Stimulated activated memory B cell treated with anti-CD40 and anti-IgM and Interleukin-4, amounts not matched to agents 10 μg/mL and 1 μg/mL and 100 μg/mL, for 72 hours (primary cell): ENCODE measurements at regions not wholly inside any gene's neighbourhood (a gene's known extent, or its start where the extent isn't known, plus 50 kb on each side); places are given as distances from the start of the nearest gene placed in this dataset.

ENCODE experiments used
- ATAC-seq: fragments of 150-1000 bp; cut with Tn5 transposase; 2 replicates; pipeline ENCODE4 v1.10.0; 2021
- H3K27ac Mint-ChIP-seq: one replicate; pipeline ENCODE4 v1.8.0; 2022; ENCODE audit warnings: mild to moderate bottlenecking, mixed read lengths
- H3K27me3 Mint-ChIP-seq: one replicate; pipeline ENCODE4 v1.8.0; 2022; ENCODE audit warnings: mixed read lengths
- H3K36me3 Mint-ChIP-seq: one replicate; pipeline ENCODE4 v1.8.0; 2022; ENCODE audit warnings: mixed read lengths
- H3K4me1 Mint-ChIP-seq: one replicate; pipeline ENCODE4 v1.8.0; 2022; ENCODE audit warnings: mixed read lengths
- H3K4me3 Mint-ChIP-seq: one replicate; pipeline ENCODE4 v1.8.0; 2022; ENCODE audit warnings: mild to moderate bottlenecking, moderate library complexity, mixed read lengths
- H3K9me3 Mint-ChIP-seq: one replicate; pipeline ENCODE4 v1.8.0; 2022; ENCODE audit warnings: mixed read lengths

- no peaks in the 10 kb centered on the region for H3K4me1 Mint-ChIP-seq
- H3K27ac Mint-ChIP-seq: no peak overlapping the region
- H3K4me3 Mint-ChIP-seq: no peak overlapping the region
- no peaks in the 10 kb centered on the region for H3K36me3 Mint-ChIP-seq
- peaks cover 6% of the 10 kb centered on the region for H3K9me3 Mint-ChIP-seq
- no peak for ATAC-seq
- no peaks in the 10 kb centered on the region for H3K27me3 Mint-ChIP-seq
Measured at GRCh38 chr21:16711757-16712156, 801.1 kb upstream of the CXADR start.

- Mint-ChIP-seq H3K27ac (no peak overlapping the region), H3K4me3 (no peak overlapping the region), H3K4me1 (no peaks in the 10 kb centered on the region), H3K9me3 (peaks cover 8% of the 10 kb centered on the region), H3K27me3 (no peaks in the 10 kb centered on the region), H3K36me3 (no peaks in the 10 kb centered on the region)
- ATAC-seq: no peak
Measured at GRCh38 chr21:16713331-16714117, 799.3 kb upstream of the CXADR start.

GRCh38 chr21:16740511-16740910 is 772.3 kb upstream of the CXADR start:
- H3K4me3 Mint-ChIP-seq: no peak overlapping the region
- H3K9me3 Mint-ChIP-seq: no peaks in the 10 kb centered on the region
- ATAC-seq: no peak

GRCh38 chr21:16741141-16741665 is 771.6 kb upstream of the CXADR start:
- H3K27ac Mint-ChIP-seq: no peak overlapping the region

More at GRCh38 chr21:16740511-16740910, 772.3 kb upstream of the CXADR start:
- no peaks in the 10 kb centered on the region for H3K36me3 Mint-ChIP-seq
- no peaks in the 10 kb centered on the region for H3K4me1 Mint-ChIP-seq
- H3K27ac Mint-ChIP-seq: no peak overlapping the region
- H3K27me3 Mint-ChIP-seq: no peaks in the 10 kb centered on the region

GRCh38 chr21:16742131-16742641 is 770.7 kb upstream of the CXADR start:
- no peak overlapping the region for H3K4me3 Mint-ChIP-seq
- H3K4me1 Mint-ChIP-seq: no peaks in the 10 kb centered on the region
- H3K9me3 Mint-ChIP-seq: no peaks in the 10 kb centered on the region
- H3K27ac Mint-ChIP-seq: no peak overlapping the region
- ATAC-seq: no peak
- no peaks in the 10 kb centered on the region for H3K27me3 Mint-ChIP-seq
- H3K36me3 Mint-ChIP-seq: no peaks in the 10 kb centered on the region

More at GRCh38 chr21:16741141-16741665, 771.6 kb upstream of the CXADR start:
- Mint-ChIP-seq H3K27me3 (no peaks in the 10 kb centered on the region), H3K4me1 (no peaks in the 10 kb centered on the region), H3K36me3 (no peaks in the 10 kb centered on the region), H3K4me3 (no peak overlapping the region), H3K9me3 (no peaks in the 10 kb centered on the region)
- ATAC-seq: no peak

GRCh38 chr21:16742741-16743140 is 770.1 kb upstream of the CXADR start:
- Mint-ChIP-seq H3K4me1 (no peaks in the 10 kb centered on the region), H3K9me3 (no peaks in the 10 kb centered on the region), H3K27ac (no peak overlapping the region), H3K36me3 (no peaks in the 10 kb centered on the region), H3K27me3 (no peaks in the 10 kb centered on the region), H3K4me3 (no peak overlapping the region)
- ATAC-seq: no peak

- no peaks in the 10 kb centered on the region for H3K36me3 Mint-ChIP-seq
- H3K4me3 Mint-ChIP-seq: no peak overlapping the region
- ATAC-seq: no peak
- H3K4me1 Mint-ChIP-seq: no peaks in the 10 kb centered on the region
- H3K27me3 Mint-ChIP-seq: no peaks in the 10 kb centered on the region
- no peaks in the 10 kb centered on the region for H3K9me3 Mint-ChIP-seq
- no peak overlapping the region for H3K27ac Mint-ChIP-seq
Measured at GRCh38 chr21:16743317-16743716, 769.5 kb upstream of the CXADR start.

- no peaks in the 10 kb centered on the region for H3K4me1 Mint-ChIP-seq
- no peaks in the 10 kb centered on the region for H3K36me3 Mint-ChIP-seq
- H3K27me3 Mint-ChIP-seq: no peaks in the 10 kb centered on the region
- no peaks in the 10 kb centered on the region for H3K9me3 Mint-ChIP-seq
- ATAC-seq: no peak
- no peak overlapping the region for H3K27ac Mint-ChIP-seq
- H3K4me3 Mint-ChIP-seq: no peak overlapping the region
Measured at GRCh38 chr21:16750926-16751325, 761.9 kb upstream of the CXADR start.

- peaks cover under 1% of the 10 kb centered on the region for H3K9me3 Mint-ChIP-seq
- H3K36me3 Mint-ChIP-seq: no peaks in the 10 kb centered on the region
- H3K27ac Mint-ChIP-seq: no peak overlapping the region
- no peak for ATAC-seq
- H3K4me1 Mint-ChIP-seq: no peaks in the 10 kb centered on the region
- H3K27me3 Mint-ChIP-seq: no peaks in the 10 kb centered on the region
- H3K4me3 Mint-ChIP-seq: no peak overlapping the region
Measured at GRCh38 chr21:16751695-16752474, 761.0 kb upstream of the CXADR start.

- no peaks in the 10 kb centered on the region for H3K4me1 Mint-ChIP-seq
- no peaks in the 10 kb centered on the region for H3K27me3 Mint-ChIP-seq
- H3K9me3 Mint-ChIP-seq: peaks cover 2% of the 10 kb centered on the region
- ATAC-seq: no peak
- H3K36me3 Mint-ChIP-seq: no peaks in the 10 kb centered on the region
- no peak overlapping the region for H3K4me3 Mint-ChIP-seq
- H3K27ac Mint-ChIP-seq: no peak overlapping the region
Measured at GRCh38 chr21:16752475-16752857, 760.4 kb upstream of the CXADR start.

GRCh38 chr21:16755061-16755460 is 757.8 kb upstream of the CXADR start:
- no peak overlapping the region for H3K27ac Mint-ChIP-seq
- ATAC-seq: no peak
- peaks cover 2% of the 10 kb centered on the region for H3K9me3 Mint-ChIP-seq
- no peaks in the 10 kb centered on the region for H3K4me1 Mint-ChIP-seq
- H3K27me3 Mint-ChIP-seq: no peaks in the 10 kb centered on the region
- H3K4me3 Mint-ChIP-seq: no peak overlapping the region
- no peaks in the 10 kb centered on the region for H3K36me3 Mint-ChIP-seq

- no peak overlapping the region for H3K27ac Mint-ChIP-seq
- H3K4me1 Mint-ChIP-seq: no peaks in the 10 kb centered on the region
Measured at GRCh38 chr21:16767201-16767600, 745.6 kb upstream of the CXADR start.

GRCh38 chr21:16768096-16768495 is 744.7 kb upstream of the CXADR start:
- peaks cover 8% of the 10 kb centered on the region for H3K9me3 Mint-ChIP-seq
- H3K4me3 Mint-ChIP-seq: no peak overlapping the region
- H3K36me3 Mint-ChIP-seq: no peaks in the 10 kb centered on the region
- ATAC-seq: no peak
- no peaks in the 10 kb centered on the region for H3K27me3 Mint-ChIP-seq
- H3K4me1 Mint-ChIP-seq: no peaks in the 10 kb centered on the region
- H3K27ac Mint-ChIP-seq: no peak overlapping the region

More at GRCh38 chr21:16767201-16767600, 745.6 kb upstream of the CXADR start:
- H3K4me3 Mint-ChIP-seq: no peak overlapping the region
- H3K36me3 Mint-ChIP-seq: no peaks in the 10 kb centered on the region
- ATAC-seq: no peak
- no peaks in the 10 kb centered on the region for H3K27me3 Mint-ChIP-seq
- H3K9me3 Mint-ChIP-seq: peaks cover 3% of the 10 kb centered on the region

GRCh38 chr21:16770266-16770665 is 742.6 kb upstream of the CXADR start:
- H3K9me3 Mint-ChIP-seq: peaks cover 10% of the 10 kb centered on the region
- no peaks in the 10 kb centered on the region for H3K36me3 Mint-ChIP-seq
- ATAC-seq: no peak
- no peaks in the 10 kb centered on the region for H3K27me3 Mint-ChIP-seq
- no peaks in the 10 kb centered on the region for H3K4me1 Mint-ChIP-seq
- no peak overlapping the region for H3K27ac Mint-ChIP-seq
- no peak overlapping the region for H3K4me3 Mint-ChIP-seq

GRCh38 chr21:16773206-16773605 is 739.6 kb upstream of the CXADR start:
- H3K4me1 Mint-ChIP-seq: no peaks in the 10 kb centered on the region
- no peak overlapping the region for H3K27ac Mint-ChIP-seq
- H3K4me3 Mint-ChIP-seq: no peak overlapping the region
- no peaks in the 10 kb centered on the region for H3K36me3 Mint-ChIP-seq
- no peak for ATAC-seq
- peaks cover 9% of the 10 kb centered on the region for H3K9me3 Mint-ChIP-seq
- H3K27me3 Mint-ChIP-seq: no peaks in the 10 kb centered on the region
